ENCODE measurements at regions not wholly inside any gene's neighbourhood (a gene's known extent, or its start where the extent isn't known, plus 50 kb on each side); places are given as distances from the start of the nearest gene placed in this dataset.

DNA sequence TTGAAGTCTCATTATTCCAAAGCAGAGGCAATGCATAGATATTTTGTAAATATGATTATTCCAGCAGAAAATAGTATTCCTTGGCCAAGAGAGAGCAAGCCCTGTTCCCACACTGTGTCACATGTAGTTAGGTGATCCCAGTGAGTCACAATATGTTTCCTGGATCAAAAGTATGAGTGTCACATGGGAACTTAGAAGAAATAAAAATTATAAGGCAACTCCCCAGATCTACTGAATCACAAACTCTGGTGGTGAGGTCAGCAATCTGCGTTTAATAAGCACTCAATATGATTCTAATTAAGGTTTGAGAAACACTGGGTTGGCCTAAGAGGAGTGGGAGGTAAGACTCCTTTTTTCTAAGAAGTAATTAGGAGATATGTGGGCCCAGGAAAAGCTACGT lies 1504.5 kb upstream of the PCDH20 start:
- TF ChIP-seq CTCF (IDR thresholded peaks at IDR 0.05 in 2 of 3, conservative IDR thresholded peaks at IDR 0.05 in 1 of 3; ENCODE audit: control insufficient read depth in 2 of 3, extremely low read depth in 1 of 3, insufficient read depth in 1 of 3, low read depth in 3 of 3, low read length in 3 of 3) (no peak), CHD2 (IDR thresholded peaks at IDR 0.05; ENCODE audit: borderline replicate concordance, low read depth, low read length) (no peak)
- TF ChIP-seq, protein P1, sequence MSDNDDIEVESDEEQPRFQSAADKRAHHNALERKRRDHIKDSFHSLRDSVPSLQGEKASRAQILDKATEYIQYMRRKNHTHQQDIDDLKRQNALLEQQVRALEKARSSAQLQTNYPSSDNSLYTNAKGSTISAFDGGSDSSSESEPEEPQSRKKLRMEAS (IDR thresholded peaks at IDR 0.05; ENCODE audit: low read depth, low read length), result no peak
